A673 (cell line): ENCODE measurements at regions not wholly inside any gene's neighbourhood (a gene's known extent, or its start where the extent isn't known, plus 50 kb on each side); places are given as distances from the start of the nearest gene placed in this dataset.
"Not testable (repeated sequence)": the region's sequence is repeated elsewhere in the genome, so short reads cannot be mapped to it uniquely, and the experiment has no call there.

Experiments
- CTCF ChIP-seq: fragments of 300-800, 200-600 bp; sonication (generic); conservative IDR thresholded peaks from 2 replicates; pipeline ENCODE4 v1.5.1; 2017; ENCODE audit warnings: low read depth, mild to moderate bottlenecking, antibody characterized with exemption, low read length, moderate library complexity, mixed read lengths
- EZH2 ChIP-seq: fragments of 200-600 bp; sonication (generic); IDR thresholded peaks from 2 replicates; pipeline ENCODE4 v1.6.1; 2017; ENCODE audit warnings: borderline replicate concordance, low read depth, mild to moderate bottlenecking, mixed read lengths, antibody characterized with exemption, low read length; ENCODE audit not compliant: poor library complexity, severe bottlenecking

GRCh38 chr13:81339666-81340065 is 998.7 kb upstream of the SPRY2 start:
- not testable (repeated sequence) for TF ChIP-seq EZH2, CTCF
